Pancreas (tissue), 10 donors: ENCODE measurements at regions not wholly inside any gene's neighbourhood (a gene's known extent, or its start where the extent isn't known, plus 50 kb on each side); places are given as distances from the start of the nearest gene placed in this dataset.

ENCODE experiments used
- ATAC-seq, 4 donors: fragments of 200-7000 bp; cut with Tn5 transposase; one replicate each; pipeline versions ENCODE4 v1.8.0 to v1.9.1; 2020; ENCODE audit warnings: mild to moderate bottlenecking in 4 of 4, moderate library complexity in 4 of 4
- DNase-seq, 6 donors: peaks; one replicate each; pipeline ENCODE4 v3.0.0-alpha.2; 2020
- FAIRE-seq: peaks from 2 replicates; lab custom pipeline; 2012; peaks lifted over from hg19 to GRCh38; lab: Jason Lieb, UNC
- H3K27ac ChIP-seq, 4 donors: fragments of 200-600 bp; sonication (generic); 1 replicate in 3 of 4; 2 replicates in 1 of 4; pipeline versions ENCODE4 v1.5.0 to v1.8.0; 2020
- H3K27me3 ChIP-seq, 4 donors: fragments of 200-600 bp; one replicate each; pipeline ENCODE4 v1.8.0; 2021
- H3K36me3 ChIP-seq, 3 donors: fragments of 200-600 bp; sonication (generic) in 1 of 3; one replicate each; pipeline versions ENCODE4 v1.5.0 to v1.8.0; 2020 to 2021
- H3K4me1 ChIP-seq, 3 donors: fragments of 200-600 bp; one replicate each; pipeline ENCODE4 v1.8.0; 2021
- H3K4me3 ChIP-seq, 4 donors: fragments of 200-600 bp; sonication (generic) in 2 of 4; one replicate each; pipeline versions ENCODE4 v1.5.0 to v1.8.0; 2020 to 2021
- H3K9me3 ChIP-seq, 4 donors: fragments of 200-600 bp; one replicate each; pipeline ENCODE4 v1.8.0; 2021
- WGBS, 2 donors: extraction: QIAGEN DNeasy Blood & Tissue Kit; methylation state at CpG; one replicate each; pipeline ENCODE4 v1.1.7; 2013; 5-methylcytosine and 5-hydroxymethylcytosine counted together
- intact Hi-C, 3 donors: fragments of 100-400 bp; cut with DNase I; formaldehyde crosslinking; loops; one replicate each; pipeline versions ENCODE4 v1.11.1 to v1.14.2; 2022
- TF ChIP-seq, protein P1 (sequence below), 4 donors: fragments of 200-600 bp; sonication (generic) in 3 of 4; IDR thresholded peaks; one replicate each; pipeline versions ENCODE4 v1.5.0 to v1.8.0; 2021; ENCODE audit warnings: antibody characterized with exemption in 4 of 4
- donor health status: healthy with polysubstance abuse.
- donor health status: DM: no; HTN: no; CAD: no; lungs with moderate emphysema.
- donor health status: DM: no; HTN: no; CAD: no.
- donor health status: control.
- donor health status: control.
- donor health status: Bipolar disorder and iron deficiency.
- donor health status: DM: yes; HTN: yes; CAD: no.
- donor health status: DM: no; HTN: no; CAD: no.
- donor health status: DM: no; HTN: no; CAD: no.
- donor health status: DM: yes; HTN: yes; CAD: no.

GRCh38 chr5:6868575-6869215, 155.5 kb downstream of the TENT4A start:
- DNase-seq, result no peak
- Histone ChIP-seq H3K27ac (no peak overlapping the region), H3K9me3 (no peaks in the 10 kb centered on the region), H3K36me3 (no peaks in the 10 kb centered on the region), H3K4me1 (peaks cover 0 to under 1% (median 0%) of the 10 kb centered on the region in 3 donors), H3K27me3 (no peaks in the 10 kb centered on the region), H3K4me3 (no peak overlapping the region)
- FAIRE-seq, result no peak
- TF ChIP-seq, protein P1, sequence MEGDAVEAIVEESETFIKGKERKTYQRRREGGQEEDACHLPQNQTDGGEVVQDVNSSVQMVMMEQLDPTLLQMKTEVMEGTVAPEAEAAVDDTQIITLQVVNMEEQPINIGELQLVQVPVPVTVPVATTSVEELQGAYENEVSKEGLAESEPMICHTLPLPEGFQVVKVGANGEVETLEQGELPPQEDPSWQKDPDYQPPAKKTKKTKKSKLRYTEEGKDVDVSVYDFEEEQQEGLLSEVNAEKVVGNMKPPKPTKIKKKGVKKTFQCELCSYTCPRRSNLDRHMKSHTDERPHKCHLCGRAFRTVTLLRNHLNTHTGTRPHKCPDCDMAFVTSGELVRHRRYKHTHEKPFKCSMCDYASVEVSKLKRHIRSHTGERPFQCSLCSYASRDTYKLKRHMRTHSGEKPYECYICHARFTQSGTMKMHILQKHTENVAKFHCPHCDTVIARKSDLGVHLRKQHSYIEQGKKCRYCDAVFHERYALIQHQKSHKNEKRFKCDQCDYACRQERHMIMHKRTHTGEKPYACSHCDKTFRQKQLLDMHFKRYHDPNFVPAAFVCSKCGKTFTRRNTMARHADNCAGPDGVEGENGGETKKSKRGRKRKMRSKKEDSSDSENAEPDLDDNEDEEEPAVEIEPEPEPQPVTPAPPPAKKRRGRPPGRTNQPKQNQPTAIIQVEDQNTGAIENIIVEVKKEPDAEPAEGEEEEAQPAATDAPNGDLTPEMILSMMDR (IDR thresholded peaks at IDR 0.05), result no peak
- WGBS, 2 donors, result 84 to 86% methylated on average over 11 of the region's 11 CpGs
- intact Hi-C loops, result no loop called here
- ATAC-seq, result no peak

DNA sequence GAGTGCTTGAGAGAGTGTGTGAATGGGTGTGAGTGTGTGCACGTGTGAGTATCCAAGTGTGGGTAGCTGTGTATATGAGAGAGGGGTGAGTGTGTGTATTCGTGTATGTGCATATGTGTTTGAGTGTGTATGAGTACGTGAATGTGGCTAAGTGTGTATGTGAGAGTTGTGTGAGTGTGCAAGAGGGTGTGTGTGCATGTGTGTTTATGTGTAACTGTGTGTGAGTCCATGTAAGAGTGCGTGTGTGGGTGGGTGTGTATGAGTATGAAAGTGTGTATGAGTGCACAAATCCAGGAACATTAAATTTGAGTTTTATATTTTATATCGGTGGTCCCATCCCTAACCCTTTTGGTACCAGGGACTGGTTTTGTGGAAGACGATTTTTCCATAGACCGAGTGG, 156.4 kb downstream of the TENT4A start:
- FAIRE-seq (no peak), DNase-seq (no peak), ATAC-seq (no peak)
- H3K4me1 ChIP-seq, result peaks cover 0 to 7% (median 3%) of the 10 kb centered on the region in 3 donors
- no peaks in the 10 kb centered on the region for H3K27me3 ChIP-seq
- no peak overlapping the region for H3K4me3 ChIP-seq
- WGBS, 2 donors, result 70 to 82% methylated on average over 7 of the region's 7 CpGs
- no peak overlapping the region for H3K27ac ChIP-seq
- intact Hi-C loops, result no loop called here
- no peaks in the 10 kb centered on the region for H3K36me3 ChIP-seq
- TF ChIP-seq, protein P1 (IDR thresholded peaks at IDR 0.05), result no peak
- no peaks in the 10 kb centered on the region for H3K9me3 ChIP-seq

- 80% methylated on average over 12 of the region's 12 CpGs for WGBS, 2 donors
- intact Hi-C loops, result no loop called here
- peaks cover 0 to 7% (median 3%) of the 10 kb centered on the region in 3 donors for H3K4me1 ChIP-seq
- H3K36me3 ChIP-seq, result no peaks in the 10 kb centered on the region
- H3K27ac ChIP-seq, result no peak overlapping the region
- no peak overlapping the region for H3K4me3 ChIP-seq
- TF ChIP-seq, protein P1 (IDR thresholded peaks at IDR 0.05), result no peak
- DNase-seq, result no peak
- no peak for FAIRE-seq
- no peaks in the 10 kb centered on the region for H3K27me3 ChIP-seq
- no peak for ATAC-seq
- no peaks in the 10 kb centered on the region for H3K9me3 ChIP-seq
Observed at GRCh38 chr5:6872441-6873160, 159.4 kb downstream of the TENT4A start.

GRCh38 chr5:6873359-6873758, 160.1 kb downstream of the TENT4A start:
- TF ChIP-seq, protein P1 (IDR thresholded peaks at IDR 0.05), result no peak
- no peak for ATAC-seq

DNA sequence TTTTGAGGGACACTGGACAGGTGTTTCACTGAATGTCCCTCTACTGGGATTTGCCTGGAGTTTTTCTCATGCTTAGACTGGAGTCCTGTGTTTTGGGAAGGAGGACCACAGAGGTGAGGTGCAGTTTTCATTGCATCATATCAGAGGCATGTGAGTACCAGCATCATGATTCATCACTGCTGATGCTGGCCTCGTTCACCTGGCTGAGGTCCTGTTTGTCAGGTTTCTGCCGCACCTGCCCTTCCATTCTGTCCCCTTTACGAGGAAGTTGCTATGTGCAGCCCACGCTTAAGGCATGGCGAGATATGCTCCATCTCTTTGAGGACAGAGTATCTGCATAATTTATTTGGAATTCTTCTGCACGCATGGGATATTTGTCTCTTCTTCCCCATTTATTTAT, 162.1 kb downstream of the TENT4A start:
- ATAC-seq (peak in 2 of 4 donors; percentile 51 to 65), DNase-seq (no peak), FAIRE-seq (no peak)
- no peak overlapping the region for H3K27ac ChIP-seq
- intact Hi-C loops, result no loop called here
- no peaks in the 10 kb centered on the region for H3K9me3 ChIP-seq
- H3K4me3 ChIP-seq, result no peak overlapping the region
- TF ChIP-seq, protein P1 (IDR thresholded peaks at IDR 0.05), result no peak
- no peaks in the 10 kb centered on the region for H3K27me3 ChIP-seq
- 57 to 65% methylated on average over 6 of the region's 6 CpGs for WGBS, 2 donors
- peaks cover 0 to 7% (median 3%) of the 10 kb centered on the region in 3 donors for H3K4me1 ChIP-seq
- no peaks in the 10 kb centered on the region for H3K36me3 ChIP-seq

More at GRCh38 chr5:6873359-6873758, 160.1 kb downstream of the TENT4A start:
- H3K36me3 ChIP-seq, result no peaks in the 10 kb centered on the region
- no peaks in the 10 kb centered on the region for H3K9me3 ChIP-seq
- 78 to 80% methylated on average over 3 of the region's 3 CpGs for WGBS, 2 donors
- peaks cover 0 to 7% (median 3%) of the 10 kb centered on the region in 3 donors for H3K4me1 ChIP-seq
- no peak overlapping the region for H3K4me3 ChIP-seq
- FAIRE-seq, result no peak
- intact Hi-C loops, result no loop called here
- H3K27me3 ChIP-seq, result no peaks in the 10 kb centered on the region
- no peak overlapping the region for H3K27ac ChIP-seq
- DNase-seq, result no peak
